Colon (tissue), 2 donors: ENCODE measurements at regions not wholly inside any gene's neighbourhood (a gene's known extent, or its start where the extent isn't known, plus 50 kb on each side); places are given as distances from the start of the nearest gene placed in this dataset.
"Not testable (repeated sequence)": the region's sequence is repeated elsewhere in the genome, so short reads cannot be mapped to it uniquely, and the experiment has no call there.

ENCODE experiments used
- FAIRE-seq: peaks from 2 replicates; lab custom pipeline; 2012; peaks lifted over from hg19 to GRCh38; lab: Jason Lieb, UNC
- donor health status: control.
- donor health status: control.

GRCh38 chr14:98195256-98195655, 1076.7 kb downstream of the BCL11B start:
- no peak for FAIRE-seq

- FAIRE-seq: no peak
Observed at GRCh38 chr14:98197933-98198332, 1074.1 kb downstream of the BCL11B start.

- no peak for FAIRE-seq
Observed at GRCh38 chr14:98198385-98198784, 1073.6 kb downstream of the BCL11B start.

GRCh38 chr14:98200601-98201000, 1071.4 kb downstream of the BCL11B start:
- FAIRE-seq: no peak

- FAIRE-seq: no peak
Observed at GRCh38 chr14:98203421-98203820, 1068.6 kb downstream of the BCL11B start.

GRCh38 chr14:98204139-98204538, 1067.9 kb downstream of the BCL11B start:
- FAIRE-seq: no peak

GRCh38 chr14:98207415-98207814, 1064.6 kb downstream of the BCL11B start:
- no peak for FAIRE-seq

GRCh38 chr14:98208211-98208611, 1063.8 kb downstream of the BCL11B start:
- no peak for FAIRE-seq

GRCh38 chr14:98208943-98209342, 1063.1 kb downstream of the BCL11B start:
- no peak for FAIRE-seq

- FAIRE-seq: no peak
Observed at GRCh38 chr14:98210045-98210672, 1061.8 kb downstream of the BCL11B start.

- FAIRE-seq: no peak
Observed at GRCh38 chr14:98217530-98217929, 1054.5 kb downstream of the BCL11B start.

- FAIRE-seq: no peak
Observed at GRCh38 chr14:98218218-98218617, 1053.8 kb downstream of the BCL11B start.

- FAIRE-seq: no peak
Observed at GRCh38 chr14:98219638-98220037, 1052.4 kb downstream of the BCL11B start.

GRCh38 chr14:98223106-98223505, 1048.9 kb downstream of the BCL11B start:
- FAIRE-seq: no peak

- FAIRE-seq: not testable (repeated sequence)
Observed at GRCh38 chr14:98223710-98224109, 1048.3 kb downstream of the BCL11B start.

- no peak for FAIRE-seq
Observed at GRCh38 chr14:98226411-98226810, 1045.6 kb downstream of the BCL11B start.

- no peak for FAIRE-seq
Observed at GRCh38 chr14:98227000-98227726, 1044.8 kb downstream of the BCL11B start.

GRCh38 chr14:98227727-98228111, 1044.3 kb downstream of the BCL11B start:
- no peak for FAIRE-seq

GRCh38 chr14:98229656-98230366, 1042.2 kb downstream of the BCL11B start:
- no peak for FAIRE-seq

- FAIRE-seq: no peak
Observed at GRCh38 chr14:98230411-98230810, 1041.6 kb downstream of the BCL11B start.

- FAIRE-seq: no peak
Observed at GRCh38 chr14:98231210-98231609, 1040.8 kb downstream of the BCL11B start.

GRCh38 chr14:98233656-98234055, 1038.3 kb downstream of the BCL11B start:
- no peak for FAIRE-seq

GRCh38 chr14:98234208-98234607, 1037.8 kb downstream of the BCL11B start:
- FAIRE-seq: no peak
